IgD-negative memory B cell (primary cell): ENCODE measurements at regions not wholly inside any gene's neighbourhood (a gene's known extent, or its start where the extent isn't known, plus 50 kb on each side); places are given as distances from the start of the nearest gene placed in this dataset.
A peak's percentile ranks its signal among the peaks of the same experiment; 100 is the strongest.

ENCODE experiments used
- H3K27ac Mint-ChIP-seq, 3 donors: one replicate each; pipeline ENCODE4 v1.8.0; 2020 to 2022; ENCODE audit warnings: mild to moderate bottlenecking in 3 of 3, mixed read lengths in 3 of 3, moderate library complexity in 1 of 3
- H3K27me3 Mint-ChIP-seq: one replicate; pipeline ENCODE4 v1.8.0; 2021; ENCODE audit warnings: mixed read lengths
- H3K36me3 Mint-ChIP-seq: one replicate; pipeline ENCODE4 v1.8.0; 2020; ENCODE audit warnings: mild to moderate bottlenecking, mixed read lengths
- H3K4me1 Mint-ChIP-seq, 3 donors: one replicate each; pipeline ENCODE4 v1.8.0; 2020 to 2022; ENCODE audit warnings: mixed read lengths in 3 of 3, mild to moderate bottlenecking in 1 of 3
- H3K4me3 Mint-ChIP-seq, 4 donors: one replicate each; pipeline ENCODE4 v1.8.0; 2020 to 2022; ENCODE audit warnings: mild to moderate bottlenecking in 4 of 4, mixed read lengths in 4 of 4, moderate library complexity in 3 of 4
- H3K9me3 Mint-ChIP-seq, 3 donors: one replicate each; pipeline ENCODE4 v1.8.0; 2020 to 2021; ENCODE audit warnings: mixed read lengths in 3 of 3, mild to moderate bottlenecking in 1 of 3

DNA sequence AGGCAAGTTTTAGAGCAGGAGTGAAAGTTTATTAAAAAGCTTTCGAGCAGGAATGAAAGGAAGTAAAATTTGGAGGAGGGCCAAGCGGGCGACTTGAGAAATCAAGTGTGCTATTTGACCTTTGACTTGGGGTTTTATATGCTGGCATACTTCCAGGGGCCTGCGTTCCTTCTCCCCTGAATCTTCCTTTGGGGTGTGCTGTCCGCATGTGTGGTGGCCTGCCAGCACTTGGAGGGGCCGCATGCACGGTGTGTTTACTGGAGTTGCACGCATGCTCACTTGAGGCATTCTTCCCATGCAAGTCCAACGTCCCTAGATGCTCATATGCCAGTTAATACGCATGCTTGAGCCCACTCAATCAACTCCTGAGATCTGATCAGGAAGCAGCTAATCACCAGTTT lies 78.3 kb upstream of the MAP4K4 start:
- H3K36me3 Mint-ChIP-seq = no peaks in the 10 kb centered on the region
- H3K4me3 Mint-ChIP-seq = no peak overlapping the region
- no peaks in the 10 kb centered on the region for H3K27me3 Mint-ChIP-seq
- peaks cover 13 to 27% (median 19%) of the 10 kb centered on the region in 3 donors for H3K4me1 Mint-ChIP-seq
- H3K27ac Mint-ChIP-seq = no peak overlapping the region
- H3K9me3 Mint-ChIP-seq = no peaks in the 10 kb centered on the region

DNA sequence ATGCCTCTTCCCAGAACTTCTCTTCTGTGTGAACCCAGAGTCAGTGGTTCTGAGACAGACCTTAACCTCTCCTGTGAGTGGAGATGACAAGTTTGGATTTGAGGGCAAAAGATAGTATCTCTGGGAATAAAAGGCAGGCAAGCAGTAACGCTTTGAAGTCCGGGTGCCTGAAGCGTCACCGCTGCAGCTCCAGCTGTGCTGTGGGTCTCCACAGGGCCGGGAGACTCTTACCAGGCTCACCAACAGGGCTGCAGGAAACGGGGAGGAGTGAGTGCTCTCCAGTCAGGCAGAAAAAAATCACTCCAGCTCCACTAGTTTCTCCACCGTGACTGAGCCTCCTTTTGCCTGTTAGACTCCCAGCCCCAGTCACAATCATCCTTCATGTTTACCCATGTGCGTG lies 79.7 kb upstream of the MAP4K4 start:
- H3K4me1 Mint-ChIP-seq = peaks cover 3 to 15% (median 11%) of the 10 kb centered on the region in 3 donors

GRCh38 chr2:101617188-101617587 lies 80.3 kb upstream of the MAP4K4 start:
- no peak overlapping the region for H3K27ac Mint-ChIP-seq
- no peaks in the 10 kb centered on the region for H3K9me3 Mint-ChIP-seq
- peaks cover 0 to 11% (median 7%) of the 10 kb centered on the region in 3 donors for H3K4me1 Mint-ChIP-seq
- no peak overlapping the region for H3K4me3 Mint-ChIP-seq
- no peaks in the 10 kb centered on the region for H3K36me3 Mint-ChIP-seq
- H3K27me3 Mint-ChIP-seq = no peaks in the 10 kb centered on the region

More for the DNA sequence above, 79.7 kb upstream of the MAP4K4 start:
- no peaks in the 10 kb centered on the region for H3K27me3 Mint-ChIP-seq
- H3K4me3 Mint-ChIP-seq = no peak overlapping the region
- H3K36me3 Mint-ChIP-seq = no peaks in the 10 kb centered on the region
- no peak overlapping the region for H3K27ac Mint-ChIP-seq
- H3K9me3 Mint-ChIP-seq = no peaks in the 10 kb centered on the region

- no peak overlapping the region for H3K4me3 Mint-ChIP-seq
- H3K9me3 Mint-ChIP-seq = no peaks in the 10 kb centered on the region
- H3K4me1 Mint-ChIP-seq = peaks cover 8 to 14% (median 13%) of the 10 kb centered on the region in 3 donors
- no peak overlapping the region for H3K27ac Mint-ChIP-seq
- H3K36me3 Mint-ChIP-seq = no peaks in the 10 kb centered on the region
- no peaks in the 10 kb centered on the region for H3K27me3 Mint-ChIP-seq
Measured at GRCh38 chr2:101614127-101614759, 83.3 kb upstream of the MAP4K4 start.

DNA sequence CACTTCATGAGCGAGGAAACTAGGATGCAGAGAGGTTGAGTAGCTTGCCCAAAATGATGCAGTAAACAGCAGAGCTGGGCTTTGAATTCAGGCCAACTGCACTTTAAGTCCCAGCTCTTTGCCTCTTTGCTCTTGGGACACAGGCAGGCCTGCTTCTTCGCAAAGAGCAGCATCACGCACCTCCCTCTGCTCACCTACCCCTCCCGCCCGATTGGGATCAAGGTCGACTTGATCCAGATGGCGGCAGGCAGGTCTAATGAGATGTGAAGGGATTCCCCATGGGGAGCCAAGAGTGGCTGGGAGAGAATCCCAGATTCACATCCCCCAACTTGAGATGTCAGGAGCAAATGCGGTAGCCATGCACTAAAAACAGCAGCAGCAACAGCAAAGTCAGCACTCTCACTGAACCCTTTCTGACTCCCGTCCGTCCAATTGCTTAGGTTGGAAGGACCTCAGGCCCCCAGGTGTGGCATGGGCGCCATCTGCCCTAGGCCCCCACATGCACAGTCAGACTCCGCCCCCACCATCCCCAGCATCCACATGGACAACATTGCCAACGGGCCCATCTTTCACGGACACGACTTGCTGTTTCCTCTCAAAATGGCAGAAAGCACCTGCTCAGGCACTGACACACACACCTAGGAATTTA lies 84.3 kb upstream of the MAP4K4 start:
- H3K4me3 Mint-ChIP-seq = no peak overlapping the region
- peaks cover 3% of the 10 kb centered on the region for H3K36me3 Mint-ChIP-seq
- peaks cover 3% of the 10 kb centered on the region for H3K27me3 Mint-ChIP-seq
- H3K27ac Mint-ChIP-seq = no peak overlapping the region
- H3K4me1 Mint-ChIP-seq = peaks cover 8 to 19% (median 13%) of the 10 kb centered on the region in 3 donors
- H3K9me3 Mint-ChIP-seq = no peaks in the 10 kb centered on the region

DNA sequence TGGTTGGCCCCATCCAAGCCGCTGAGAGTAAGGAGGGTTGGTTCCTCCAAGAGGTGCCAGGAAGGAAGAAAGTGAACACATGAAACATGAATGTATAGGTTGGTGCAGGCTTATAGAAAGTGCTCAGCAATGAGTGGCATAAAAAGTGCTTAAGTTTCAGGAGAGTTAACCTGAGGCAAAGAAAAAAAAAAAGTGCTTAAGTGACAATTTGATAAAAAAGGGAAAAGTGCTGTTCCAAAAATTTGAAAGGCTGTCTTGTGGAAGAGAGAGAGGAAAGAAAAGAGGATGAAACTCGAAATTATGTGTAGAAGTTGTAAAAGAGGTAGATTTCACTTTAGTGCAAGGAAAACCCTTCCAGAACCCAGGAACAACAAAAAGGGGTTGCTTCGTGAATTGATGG lies 85.5 kb upstream of the MAP4K4 start:
- no peak overlapping the region for H3K4me3 Mint-ChIP-seq
- H3K36me3 Mint-ChIP-seq = peaks cover 3% of the 10 kb centered on the region
- H3K27ac Mint-ChIP-seq = no peak overlapping the region
- peaks cover 3% of the 10 kb centered on the region for H3K27me3 Mint-ChIP-seq
- peaks cover 8 to 19% (median 18%) of the 10 kb centered on the region in 3 donors for H3K4me1 Mint-ChIP-seq
- H3K9me3 Mint-ChIP-seq = no peaks in the 10 kb centered on the region

- Mint-ChIP-seq H3K27ac (peak overlapping the region in 1 of 3 donors; percentile 78), H3K4me1 (peaks cover 8 to 19% (median 18%) of the 10 kb centered on the region in 3 donors), H3K4me3 (peak overlapping the region in 1 of 4 donors; percentile 29), H3K36me3 (peaks cover 3% of the 10 kb centered on the region), H3K9me3 (no peaks in the 10 kb centered on the region), H3K27me3 (peaks cover 3% of the 10 kb centered on the region)
Measured at GRCh38 chr2:101610750-101611315, 86.7 kb upstream of the MAP4K4 start.

GRCh38 chr2:101609433-101609832 lies 88.1 kb upstream of the MAP4K4 start:
- Mint-ChIP-seq H3K27me3 (peaks cover 3% of the 10 kb centered on the region), H3K9me3 (no peaks in the 10 kb centered on the region), H3K36me3 (peaks cover 5% of the 10 kb centered on the region)

DNA sequence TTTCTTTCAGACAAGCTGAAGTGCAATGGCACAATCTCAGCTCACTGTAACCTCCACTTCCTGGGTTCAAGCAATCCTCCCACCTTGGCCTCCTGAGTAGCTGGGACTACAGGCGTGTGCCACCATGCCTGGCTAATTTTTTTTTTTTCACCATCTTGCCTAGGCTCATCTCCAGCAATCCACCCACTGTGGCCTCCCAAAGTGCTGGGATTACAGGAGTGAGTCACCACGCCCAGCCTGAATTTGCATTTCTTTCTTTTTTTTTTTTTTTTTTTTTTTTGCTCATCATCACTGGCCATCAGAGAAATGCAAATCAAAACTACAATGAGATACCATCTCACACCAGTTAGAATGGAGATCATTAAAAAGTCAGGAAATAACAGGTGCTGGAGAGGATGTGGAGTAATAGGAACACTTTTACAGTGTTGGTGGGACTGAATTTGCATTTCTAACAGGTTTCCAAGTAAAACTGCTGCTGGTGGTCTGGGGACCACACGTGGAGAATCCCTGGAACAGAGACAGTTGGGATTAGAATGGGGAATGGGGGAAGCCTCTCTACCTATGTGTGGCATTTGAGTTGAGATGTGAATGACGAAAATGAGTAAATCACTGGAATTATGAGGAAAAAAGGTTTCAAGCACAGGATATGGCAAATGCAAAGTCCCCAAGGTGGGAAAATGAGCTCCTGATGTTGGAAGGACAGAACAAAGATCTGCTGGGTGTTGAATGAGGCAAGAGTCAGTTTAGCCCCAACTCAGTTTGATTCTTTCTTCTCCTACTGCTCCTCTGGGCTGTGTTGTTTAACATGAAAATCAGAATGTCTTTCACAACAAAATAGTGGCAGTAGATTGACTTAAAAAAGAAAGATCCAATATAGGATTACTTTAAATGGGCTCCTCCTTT lies 88.8 kb upstream of the MAP4K4 start:
- H3K27me3 Mint-ChIP-seq = peaks cover 3% of the 10 kb centered on the region
- peaks cover 5% of the 10 kb centered on the region for H3K36me3 Mint-ChIP-seq
- H3K4me3 Mint-ChIP-seq = no peak overlapping the region
- H3K4me1 Mint-ChIP-seq = peaks cover 8 to 19% (median 18%) of the 10 kb centered on the region in 3 donors
- H3K9me3 Mint-ChIP-seq = no peaks in the 10 kb centered on the region
- H3K27ac Mint-ChIP-seq = no peak overlapping the region

More at GRCh38 chr2:101609433-101609832, 88.1 kb upstream of the MAP4K4 start:
- no peak overlapping the region for H3K27ac Mint-ChIP-seq
- H3K4me1 Mint-ChIP-seq = peaks cover 8 to 19% (median 18%) of the 10 kb centered on the region in 3 donors
- no peak overlapping the region for H3K4me3 Mint-ChIP-seq

DNA sequence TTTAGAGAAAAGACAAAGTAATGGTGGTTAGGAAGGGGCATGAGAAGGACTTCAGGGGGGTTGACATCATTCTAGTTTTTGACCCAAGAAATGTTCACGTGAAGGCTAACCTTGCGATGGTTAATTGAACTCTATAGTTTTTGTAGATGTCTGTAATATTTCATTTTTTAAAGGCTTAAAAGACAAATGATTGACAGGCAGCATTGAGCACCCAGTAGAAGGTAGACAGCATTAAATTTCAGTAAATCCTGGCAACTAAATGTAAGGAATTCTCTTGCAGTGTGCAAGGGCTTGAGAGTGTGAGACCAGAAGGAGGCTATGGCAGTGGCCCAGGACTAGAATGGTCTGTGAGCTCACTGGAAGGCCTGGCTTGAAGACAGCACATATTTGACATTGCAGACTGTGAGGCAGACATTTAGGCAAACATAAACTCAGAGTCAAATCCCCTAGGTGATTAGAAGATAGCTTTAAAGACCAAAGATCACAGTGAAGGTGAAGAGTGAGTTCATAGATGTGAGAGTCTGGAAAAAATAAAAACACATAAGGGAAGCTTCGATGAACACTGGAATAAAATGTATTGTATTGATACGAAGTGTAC lies 100.1 kb upstream of the MAP4K4 start:
- Mint-ChIP-seq H3K36me3 (no peaks in the 10 kb centered on the region), H3K4me3 (no peak overlapping the region), H3K27me3 (no peaks in the 10 kb centered on the region), H3K9me3 (no peaks in the 10 kb centered on the region), H3K27ac (no peak overlapping the region), H3K4me1 (peaks cover 0 to 5% (median 4%) of the 10 kb centered on the region in 3 donors)

DNA sequence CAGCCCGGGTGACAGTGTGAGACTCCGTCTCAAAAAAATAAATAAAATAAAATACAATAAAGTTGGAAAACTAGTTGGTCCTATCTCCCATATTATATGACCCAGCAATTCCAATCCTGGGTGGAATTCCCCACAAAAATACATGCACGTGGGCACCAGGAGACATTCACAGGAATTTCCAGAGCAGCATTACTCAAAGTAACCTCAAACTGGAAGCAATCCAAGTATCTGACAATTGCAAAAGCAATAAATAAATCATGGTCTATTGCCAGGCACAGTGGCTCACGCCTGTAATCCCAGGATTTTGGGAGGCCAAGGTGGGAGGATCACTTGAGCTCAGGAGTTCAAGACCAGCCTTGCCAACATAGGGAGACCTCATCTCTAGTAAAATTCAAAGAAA lies 101.2 kb upstream of the MAP4K4 start:
- Mint-ChIP-seq H3K4me1 (peaks cover 0 to 5% (median 4%) of the 10 kb centered on the region in 3 donors), H3K27me3 (peaks cover 2% of the 10 kb centered on the region), H3K4me3 (no peak overlapping the region), H3K9me3 (no peaks in the 10 kb centered on the region), H3K36me3 (peaks cover 2% of the 10 kb centered on the region), H3K27ac (no peak overlapping the region)

DNA sequence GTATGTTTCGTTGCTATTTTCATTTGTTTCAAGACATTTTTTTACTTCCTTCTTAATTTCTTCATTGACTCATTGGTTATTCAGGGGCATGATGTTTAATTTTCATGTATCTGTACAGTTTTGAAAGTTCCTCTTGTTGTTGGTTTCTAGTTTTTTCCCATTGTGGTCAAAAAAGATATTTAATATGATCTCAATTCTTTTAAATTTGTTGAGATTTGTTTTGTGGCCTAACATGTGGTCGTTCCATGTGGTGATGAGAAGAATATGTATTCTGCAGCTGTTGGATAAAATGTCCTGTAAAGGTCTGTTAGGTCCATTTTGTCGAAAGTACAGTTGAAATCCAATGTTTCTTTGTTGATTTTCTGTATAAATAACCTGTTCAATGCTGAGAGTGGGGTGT lies 110.3 kb upstream of the MAP4K4 start:
- Mint-ChIP-seq H3K4me1 (no peaks in the 10 kb centered on the region), H3K27ac (no peak overlapping the region), H3K27me3 (peaks cover 4% of the 10 kb centered on the region), H3K4me3 (no peak overlapping the region), H3K36me3 (peaks cover 2% of the 10 kb centered on the region), H3K9me3 (peaks cover 3 to 17% (median 10%) of the 10 kb centered on the region in 3 donors)

GRCh38 chr2:101583861-101584260 lies 108.9 kb upstream of the RFX8 start:
- Mint-ChIP-seq H3K4me1 (peaks cover 0 to 1% (median 0%) of the 10 kb centered on the region in 3 donors), H3K27me3 (peaks cover 3% of the 10 kb centered on the region), H3K9me3 (peaks cover 0 to 16% (median 5%) of the 10 kb centered on the region in 3 donors), H3K4me3 (no peak overlapping the region), H3K27ac (no peak overlapping the region), H3K36me3 (no peaks in the 10 kb centered on the region)

DNA sequence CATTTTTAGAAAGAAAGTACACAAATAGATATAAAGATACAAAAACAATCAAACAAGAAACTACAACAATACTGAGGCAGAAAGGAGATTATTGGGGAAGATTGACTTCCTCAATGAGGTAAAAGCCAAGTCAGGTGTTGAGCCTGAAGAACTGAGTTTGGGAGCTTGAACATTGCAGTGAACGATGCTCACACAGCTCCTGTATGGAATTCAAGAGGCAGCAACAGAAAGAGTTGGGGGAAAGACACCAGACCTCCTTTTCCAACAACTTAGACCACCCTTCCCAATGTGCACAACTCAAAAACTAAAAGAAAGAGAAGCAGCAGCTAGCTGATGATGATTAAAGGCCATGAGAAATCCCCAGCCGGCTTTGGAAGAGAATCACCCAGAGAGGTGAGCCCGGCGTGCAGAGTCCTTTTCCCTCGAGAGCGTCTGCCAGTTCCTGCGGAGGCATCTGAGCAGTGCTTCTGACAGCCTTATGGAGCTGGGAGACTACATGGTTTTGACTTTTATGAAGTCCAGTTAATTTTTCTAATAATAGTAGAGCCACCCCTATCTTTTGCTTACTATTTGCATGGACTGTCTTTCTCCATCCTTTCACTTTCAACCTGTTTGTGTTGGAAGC lies 106.9 kb upstream of the RFX8 start:
- H3K9me3 Mint-ChIP-seq = peaks cover 2 to 12% (median 5%) of the 10 kb centered on the region in 3 donors
- no peak overlapping the region for H3K4me3 Mint-ChIP-seq
- peaks cover 0 to 2% (median 0%) of the 10 kb centered on the region in 3 donors for H3K4me1 Mint-ChIP-seq
- H3K27me3 Mint-ChIP-seq = peaks cover 3% of the 10 kb centered on the region
- no peak overlapping the region for H3K27ac Mint-ChIP-seq
- peaks cover 1% of the 10 kb centered on the region for H3K36me3 Mint-ChIP-seq
